DND-41 (cell line): ENCODE measurements at regions not wholly inside any gene's neighbourhood (a gene's known extent, or its start where the extent isn't known, plus 50 kb on each side); places are given as distances from the start of the nearest gene placed in this dataset.

ENCODE experiments used
- ATAC-seq: fragments of 200-7000 bp; cut with Tn5 transposase; 3 replicates; pipeline ENCODE4 v1.9.1; 2021; ENCODE audit warnings: low read depth; ENCODE audit not compliant: insufficient read depth
- DNase-seq: peaks from one replicate; pipeline ENCODE4 v3.0.0-alpha.2; 2020
- H2AFZ ChIP-seq: 2 replicates; pipeline ENCODE4 v1.6.0; 2012; ENCODE audit warnings: low read depth, low read length
- H3K27ac ChIP-seq: 2 replicates; pipeline ENCODE4 v1.5.1; 2012; ENCODE audit warnings: low read length, inconsistent platforms
- H3K27me3 ChIP-seq: fragments of 200-600 bp; sonication (generic); 2 replicates; pipeline ENCODE4 v1.6.0; 2012; ENCODE audit warnings: low read length, mild to moderate bottlenecking, inconsistent platforms; ENCODE audit not compliant: insufficient read depth, poor library complexity
- H3K36me3 ChIP-seq: 2 replicates; pipeline ENCODE4 v1.5.1; 2012; ENCODE audit warnings: low read length, inconsistent platforms; ENCODE audit not compliant: insufficient read depth
- H3K4me1 ChIP-seq: 2 replicates; pipeline ENCODE4 v1.5.1; 2012; ENCODE audit warnings: mild to moderate bottlenecking, low read length; ENCODE audit not compliant: insufficient read depth
- H3K4me2 ChIP-seq: 2 replicates; pipeline ENCODE4 v1.6.0; 2012; ENCODE audit warnings: mild to moderate bottlenecking, moderate library complexity, low read length, inconsistent platforms; ENCODE audit not compliant: insufficient read depth
- H3K4me3 ChIP-seq, 2 experiments: fragments of 200-600 bp in 1 of 2; shearing (Covaris generic) in 1 of 2; 2 replicates each; pipeline ENCODE4 v1.5.1; 2012 to 2016; ENCODE audit warnings: inconsistent platforms in 2 of 2, low read length in 2 of 2, mild to moderate bottlenecking in 2 of 2, low read depth in 1 of 2, moderate library complexity in 1 of 2
- H3K79me2 ChIP-seq: 2 replicates; pipeline ENCODE4 v1.6.0; 2012; ENCODE audit warnings: low read length, inconsistent platforms; ENCODE audit not compliant: insufficient read depth
- H3K9ac ChIP-seq: 2 replicates; pipeline ENCODE4 v1.6.0; 2012; ENCODE audit warnings: low read depth, mild to moderate bottlenecking, inconsistent platforms, low read length, moderate library complexity
- H3K9me3 ChIP-seq: 2 replicates; pipeline ENCODE4 v1.5.1; 2012; ENCODE audit warnings: low read length, moderate library complexity, mild to moderate bottlenecking, inconsistent platforms; ENCODE audit not compliant: insufficient read depth, severe bottlenecking
- H4K20me1 ChIP-seq: 2 replicates; pipeline ENCODE4 v1.6.0; 2012; ENCODE audit warnings: low read length; ENCODE audit not compliant: insufficient read depth
- EZH2 ChIP-seq: IDR thresholded peaks from 3 replicates; pipeline ENCODE4 v1.6.1; 2012; ENCODE audit warnings: borderline replicate concordance, low read depth, mild to moderate bottlenecking, moderate library complexity, low read length, inconsistent platforms; ENCODE audit not compliant: severe bottlenecking
- TF ChIP-seq, protein P1 (sequence below): IDR thresholded peaks from 2 replicates; pipeline ENCODE4 v1.5.1; 2012; ENCODE audit warnings: borderline replicate concordance, low read length, moderate library complexity, mild to moderate bottlenecking; ENCODE audit not compliant: poor library complexity, severe bottlenecking; ENCODE audit errors: extremely low read depth

DNA sequence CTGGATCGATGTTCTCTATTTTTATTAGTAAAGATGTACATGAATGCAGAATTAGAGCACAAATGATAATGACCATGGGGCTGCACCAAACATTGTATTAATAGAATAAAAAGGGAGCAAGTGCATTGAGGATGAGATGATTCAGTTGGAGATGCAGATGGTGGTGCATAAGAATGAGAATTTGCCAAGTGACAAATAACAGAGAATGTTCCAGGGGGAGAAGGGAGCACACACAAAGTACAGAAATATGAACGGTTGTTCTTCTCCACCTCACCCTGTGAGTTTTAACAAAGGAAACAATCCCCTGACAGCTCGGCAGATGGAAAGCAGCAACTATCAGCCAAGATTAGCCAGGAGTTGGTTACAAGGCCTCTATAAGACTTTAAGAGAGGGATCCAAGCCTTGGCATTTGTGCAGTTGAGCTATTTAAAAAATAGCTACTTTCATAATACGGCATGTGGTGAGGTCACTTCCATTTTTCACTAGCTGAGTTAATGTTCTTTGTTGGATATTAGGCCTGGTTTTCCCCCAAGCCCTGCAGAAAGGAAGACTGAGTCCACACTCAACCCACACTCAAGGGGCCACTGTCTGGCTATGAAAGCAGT is 462.5 kb downstream of the TNS3 start:
- Histone ChIP-seq H3K9ac (no peak overlapping the region), H3K9me3 (no peaks in the 10 kb centered on the region), H3K4me2 (no peak overlapping the region), H3K27me3 (no peaks in the 10 kb centered on the region), H3K4me3 (no peak overlapping the region), H3K36me3 (no peaks in the 10 kb centered on the region), H3K4me1 (no peaks in the 10 kb centered on the region), H3K79me2 (no peaks in the 10 kb centered on the region), H3K27ac (no peak overlapping the region), H2AFZ (no peak overlapping the region), H4K20me1 (no peaks in the 10 kb centered on the region)
- DNase-seq (no peak), ATAC-seq (no peak)
- TF ChIP-seq, protein P1, sequence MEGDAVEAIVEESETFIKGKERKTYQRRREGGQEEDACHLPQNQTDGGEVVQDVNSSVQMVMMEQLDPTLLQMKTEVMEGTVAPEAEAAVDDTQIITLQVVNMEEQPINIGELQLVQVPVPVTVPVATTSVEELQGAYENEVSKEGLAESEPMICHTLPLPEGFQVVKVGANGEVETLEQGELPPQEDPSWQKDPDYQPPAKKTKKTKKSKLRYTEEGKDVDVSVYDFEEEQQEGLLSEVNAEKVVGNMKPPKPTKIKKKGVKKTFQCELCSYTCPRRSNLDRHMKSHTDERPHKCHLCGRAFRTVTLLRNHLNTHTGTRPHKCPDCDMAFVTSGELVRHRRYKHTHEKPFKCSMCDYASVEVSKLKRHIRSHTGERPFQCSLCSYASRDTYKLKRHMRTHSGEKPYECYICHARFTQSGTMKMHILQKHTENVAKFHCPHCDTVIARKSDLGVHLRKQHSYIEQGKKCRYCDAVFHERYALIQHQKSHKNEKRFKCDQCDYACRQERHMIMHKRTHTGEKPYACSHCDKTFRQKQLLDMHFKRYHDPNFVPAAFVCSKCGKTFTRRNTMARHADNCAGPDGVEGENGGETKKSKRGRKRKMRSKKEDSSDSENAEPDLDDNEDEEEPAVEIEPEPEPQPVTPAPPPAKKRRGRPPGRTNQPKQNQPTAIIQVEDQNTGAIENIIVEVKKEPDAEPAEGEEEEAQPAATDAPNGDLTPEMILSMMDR, result no peak
- no peak for TF ChIP-seq EZH2

DNA sequence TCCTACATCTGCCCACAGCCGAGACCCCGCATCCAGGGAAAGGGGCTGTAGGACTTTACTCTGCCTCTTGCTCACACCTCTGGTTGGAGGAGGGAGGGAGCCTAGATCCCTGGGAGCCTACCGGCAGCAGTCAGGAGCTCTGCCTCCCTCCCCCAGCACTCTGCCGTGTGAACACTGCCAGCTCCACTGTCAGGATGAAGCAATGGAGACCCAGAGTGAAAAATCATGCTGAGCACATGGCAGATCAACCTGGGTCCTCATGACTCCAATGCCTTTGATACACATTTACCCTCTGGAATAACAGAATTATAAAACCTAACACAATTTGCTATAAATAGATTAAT is 477.7 kb downstream of the TNS3 start:
- Histone ChIP-seq H3K27ac (no peak overlapping the region), H3K27me3 (no peaks in the 10 kb centered on the region), H3K4me3 (no peak overlapping the region), H3K9ac (no peak overlapping the region), H2AFZ (no peak overlapping the region), H3K36me3 (no peaks in the 10 kb centered on the region), H3K4me2 (no peak overlapping the region), H3K9me3 (no peaks in the 10 kb centered on the region), H4K20me1 (no peaks in the 10 kb centered on the region), H3K79me2 (no peaks in the 10 kb centered on the region), H3K4me1 (no peaks in the 10 kb centered on the region)
- TF ChIP-seq, protein P1, result no peak
- TF ChIP-seq EZH2, result no peak
- DNase-seq (no peak), ATAC-seq (no peak)

GRCh38 chr7:47103498-47104205 is 478.3 kb downstream of the TNS3 start:
- H3K79me2 ChIP-seq, result no peaks in the 10 kb centered on the region
- no peak overlapping the region for H3K4me3 ChIP-seq
- TF ChIP-seq, protein P1, result no peak
- TF ChIP-seq EZH2, result no peak
- DNase-seq (no peak), ATAC-seq (no peak)
- no peaks in the 10 kb centered on the region for H3K4me1 ChIP-seq
- H4K20me1 ChIP-seq, result no peaks in the 10 kb centered on the region
- H3K9me3 ChIP-seq, result no peaks in the 10 kb centered on the region
- no peak overlapping the region for H3K9ac ChIP-seq
- H3K4me2 ChIP-seq, result no peak overlapping the region
- H3K27me3 ChIP-seq, result no peaks in the 10 kb centered on the region
- no peaks in the 10 kb centered on the region for H3K36me3 ChIP-seq
- H3K27ac ChIP-seq, result no peak overlapping the region
- H2AFZ ChIP-seq, result no peak overlapping the region
